ENCODE measurements at regions not wholly inside any gene's neighbourhood (a gene's known extent, or its start where the extent isn't known, plus 50 kb on each side); places are given as distances from the start of the nearest gene placed in this dataset.
A peak's percentile ranks its signal among the peaks of the same experiment; 100 is the strongest.

GRCh38 chrY:12546746-12547420 is 154.1 kb upstream of the USP9Y start:
- Histone ChIP-seq H3K27ac (ENCODE audit: low read length) (no peak overlapping the region), H3K4me1 (ENCODE audit: control insufficient read depth, insufficient read depth, low read length) (peaks cover 7% of the 10 kb centered on the region), H3K27me3 (ENCODE audit: control insufficient read depth, insufficient read depth, low read length) (no peaks in the 10 kb centered on the region), H3K9me3 (ENCODE audit: control insufficient read depth, insufficient read depth, low read length) (no peaks in the 10 kb centered on the region), H3K36me3 (ENCODE audit: control insufficient read depth, insufficient read depth, low read length) (no peaks in the 10 kb centered on the region), H3K4me3 (ENCODE audit: low read length) (no peak overlapping the region)
- H3K4me3 Mint-ChIP-seq: no peak overlapping the region
- H3K27ac Mint-ChIP-seq: no peak overlapping the region
- no peak for ATAC-seq
- WGBS (ENCODE audit: insufficient coverage): 87% methylated on average over 8 of the region's 9 CpGs
- no peaks in the 10 kb centered on the region for H3K27me3 Mint-ChIP-seq (ENCODE audit: low read depth in 2 of 2)
- peaks cover 0 to 10% of the 10 kb centered on the region in 2 donors for H3K4me1 Mint-ChIP-seq
- H3K36me3 Mint-ChIP-seq: no peaks in the 10 kb centered on the region
- no peak for DNase-seq
- H3K9me3 Mint-ChIP-seq: no peaks in the 10 kb centered on the region
- intact Hi-C loops (cut with micrococcal nuclease): no loop called here
- TF ChIP-seq, protein P1, sequence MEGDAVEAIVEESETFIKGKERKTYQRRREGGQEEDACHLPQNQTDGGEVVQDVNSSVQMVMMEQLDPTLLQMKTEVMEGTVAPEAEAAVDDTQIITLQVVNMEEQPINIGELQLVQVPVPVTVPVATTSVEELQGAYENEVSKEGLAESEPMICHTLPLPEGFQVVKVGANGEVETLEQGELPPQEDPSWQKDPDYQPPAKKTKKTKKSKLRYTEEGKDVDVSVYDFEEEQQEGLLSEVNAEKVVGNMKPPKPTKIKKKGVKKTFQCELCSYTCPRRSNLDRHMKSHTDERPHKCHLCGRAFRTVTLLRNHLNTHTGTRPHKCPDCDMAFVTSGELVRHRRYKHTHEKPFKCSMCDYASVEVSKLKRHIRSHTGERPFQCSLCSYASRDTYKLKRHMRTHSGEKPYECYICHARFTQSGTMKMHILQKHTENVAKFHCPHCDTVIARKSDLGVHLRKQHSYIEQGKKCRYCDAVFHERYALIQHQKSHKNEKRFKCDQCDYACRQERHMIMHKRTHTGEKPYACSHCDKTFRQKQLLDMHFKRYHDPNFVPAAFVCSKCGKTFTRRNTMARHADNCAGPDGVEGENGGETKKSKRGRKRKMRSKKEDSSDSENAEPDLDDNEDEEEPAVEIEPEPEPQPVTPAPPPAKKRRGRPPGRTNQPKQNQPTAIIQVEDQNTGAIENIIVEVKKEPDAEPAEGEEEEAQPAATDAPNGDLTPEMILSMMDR (IDR thresholded peaks at IDR 0.05): no peak

DNA sequence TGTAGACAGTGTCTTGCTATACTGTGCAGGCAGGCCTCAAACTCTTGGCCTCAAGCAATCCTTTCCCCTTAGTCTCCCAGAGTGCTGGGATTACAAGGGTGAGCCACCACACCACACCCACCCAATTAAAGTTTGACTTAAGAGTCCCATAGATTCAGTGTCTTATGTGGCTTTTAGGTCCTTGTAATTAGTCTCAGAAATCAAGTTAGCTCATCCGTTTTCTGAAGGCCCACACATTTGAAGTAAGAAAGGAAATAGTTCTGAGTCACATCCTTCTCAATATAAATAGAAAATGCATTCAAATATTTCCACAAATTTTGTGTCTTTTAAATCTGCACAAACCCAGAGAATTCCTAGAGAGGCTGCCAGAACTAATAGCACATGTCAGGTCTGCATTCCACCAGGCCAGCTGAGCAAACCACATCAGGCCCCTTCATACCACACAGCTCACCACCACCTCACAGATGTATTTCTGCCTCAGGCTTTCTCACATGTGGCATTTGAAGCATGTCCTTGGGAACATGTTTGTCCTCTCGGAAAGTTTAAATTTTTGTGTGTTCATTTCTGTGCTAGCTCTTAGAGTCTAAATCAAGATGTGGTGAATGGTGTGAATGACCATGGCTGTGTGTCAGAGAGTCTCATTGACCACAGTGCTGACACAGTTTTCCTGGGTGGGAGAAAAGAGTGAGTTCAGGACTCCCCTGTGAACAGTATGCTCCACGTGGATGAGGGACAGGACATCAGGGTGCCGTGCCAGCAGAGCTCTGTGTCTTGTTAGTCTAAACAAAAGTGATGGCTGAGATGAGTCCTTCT is 148.4 kb upstream of the USP9Y start:
- H3K9me3 Mint-ChIP-seq: no peaks in the 10 kb centered on the region
- peak overlapping the region; percentile 15 for H3K27ac ChIP-seq (ENCODE audit: low read length)
- no peaks in the 10 kb centered on the region for H3K27me3 ChIP-seq (ENCODE audit: control insufficient read depth, insufficient read depth, low read length)
- intact Hi-C loops (cut with micrococcal nuclease): no loop called here
- TF ChIP-seq, protein P1 (IDR thresholded peaks at IDR 0.05): no peak
- H3K27me3 Mint-ChIP-seq (ENCODE audit: low read depth in 2 of 2): no peaks in the 10 kb centered on the region
- no peaks in the 10 kb centered on the region for H3K36me3 Mint-ChIP-seq
- no peak overlapping the region for H3K4me3 ChIP-seq (ENCODE audit: low read length)
- H3K9me3 ChIP-seq (ENCODE audit: control insufficient read depth, insufficient read depth, low read length): no peaks in the 10 kb centered on the region
- H3K27ac Mint-ChIP-seq: peak overlapping the region in 1 of 2 donors; percentile 80
- no peak for DNase-seq
- H3K4me1 Mint-ChIP-seq: peaks cover 0 to 32% of the 10 kb centered on the region in 2 donors
- H3K4me1 ChIP-seq (ENCODE audit: control insufficient read depth, insufficient read depth, low read length): peaks cover 20% of the 10 kb centered on the region
- WGBS (ENCODE audit: insufficient coverage): 39% methylated on average over 3 of the region's 4 CpGs
- H3K36me3 ChIP-seq (ENCODE audit: control insufficient read depth, insufficient read depth, low read length): no peaks in the 10 kb centered on the region
- peak in 1 of 3 donors; percentile 54 for ATAC-seq
- H3K4me3 Mint-ChIP-seq: no peak overlapping the region

- TF ChIP-seq, protein P1 (IDR thresholded peaks at IDR 0.05): no peak
- H3K27ac ChIP-seq (ENCODE audit: low read length): no peak overlapping the region
- H3K4me3 Mint-ChIP-seq: no peak overlapping the region
- H3K4me3 ChIP-seq (ENCODE audit: low read length): no peak overlapping the region
- no peaks in the 10 kb centered on the region for H3K27me3 Mint-ChIP-seq (ENCODE audit: low read depth in 2 of 2)
- peaks cover 20% of the 10 kb centered on the region for H3K4me1 ChIP-seq (ENCODE audit: control insufficient read depth, insufficient read depth, low read length)
- H3K36me3 ChIP-seq (ENCODE audit: control insufficient read depth, insufficient read depth, low read length): no peaks in the 10 kb centered on the region
- H3K27me3 ChIP-seq (ENCODE audit: control insufficient read depth, insufficient read depth, low read length): no peaks in the 10 kb centered on the region
- peaks cover 0 to 32% of the 10 kb centered on the region in 2 donors for H3K4me1 Mint-ChIP-seq
- H3K36me3 Mint-ChIP-seq: no peaks in the 10 kb centered on the region
- peak overlapping the region in 1 of 2 donors; percentile 5 for H3K27ac Mint-ChIP-seq
- DNase-seq: no peak
- intact Hi-C loops (cut with micrococcal nuclease): no loop called here
- H3K9me3 Mint-ChIP-seq: no peaks in the 10 kb centered on the region
- no CpG with 5 or more reads among the region's 1 CpG for WGBS (ENCODE audit: insufficient coverage)
- H3K9me3 ChIP-seq (ENCODE audit: control insufficient read depth, insufficient read depth, low read length): no peaks in the 10 kb centered on the region
- ATAC-seq: no peak
Measured at GRCh38 chrY:12553909-12554308, 147.1 kb upstream of the USP9Y start.

Data from natural killer cell (primary cell).